HG03108 (cell line): ENCODE measurements at regions not wholly inside any gene's neighbourhood (a gene's known extent, or its start where the extent isn't known, plus 50 kb on each side); places are given as distances from the start of the nearest gene placed in this dataset.
"Not testable (repeated sequence)": the region's sequence is repeated elsewhere in the genome, so short reads cannot be mapped to it uniquely, and the experiment has no call there.

Source experiments
- ATAC-seq: cut with Tn5 transposase; IDR thresholded peaks from one replicate; pipeline ENCODE4 v1.9.1; 2021; ENCODE audit warnings: moderate library complexity; ENCODE audit not compliant: unreplicated experiment

DNA sequence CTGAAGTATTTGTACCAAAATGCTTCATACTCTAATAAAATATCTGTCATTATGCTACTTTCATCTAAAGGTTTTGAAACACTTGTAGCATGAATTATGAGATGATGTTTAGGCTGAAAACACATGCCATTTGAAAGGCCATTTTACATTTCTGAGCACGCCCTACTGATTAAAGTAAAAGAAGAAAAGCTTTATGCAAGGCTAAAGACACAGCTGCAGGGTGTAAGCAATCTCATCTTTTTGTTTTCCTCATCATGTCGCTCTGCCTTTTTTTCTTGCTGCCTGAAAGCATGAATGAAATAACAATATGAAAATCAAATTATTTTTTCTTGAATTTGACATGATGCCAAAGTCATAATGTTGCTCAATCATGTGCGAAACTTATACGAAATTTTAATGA is 148.6 kb upstream of the ARG1 start:
- no peak for ATAC-seq

- no peak for ATAC-seq
These were observed 145.5 kb upstream of the ARG1 start for GRCh38 chr6:131427434-131428058.

GRCh38 chr6:131430531-131430930 is 142.5 kb upstream of the ARG1 start:
- ATAC-seq = no peak

GRCh38 chr6:131431718-131432117 is 141.3 kb upstream of the ARG1 start:
- ATAC-seq = no peak

DNA sequence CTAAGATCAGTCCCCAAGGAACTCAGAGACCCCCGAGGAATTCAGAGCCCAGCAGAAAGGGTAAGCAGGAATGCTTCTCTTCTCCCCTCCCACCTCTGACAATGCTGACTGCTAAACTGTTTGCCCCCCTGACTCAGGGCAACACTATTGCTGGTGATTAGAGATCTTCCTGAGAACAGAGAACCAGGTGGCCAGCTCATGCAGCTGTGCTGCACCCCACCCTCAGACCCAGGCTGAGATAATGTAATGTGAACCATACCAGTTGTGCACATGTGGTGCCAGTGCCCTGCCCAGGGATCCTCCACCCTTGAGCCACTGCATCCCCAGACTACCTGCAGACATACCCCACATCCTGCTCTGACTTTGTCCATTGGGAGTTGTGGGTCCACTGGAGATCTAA is 139.1 kb upstream of the ARG1 start:
- no peak for ATAC-seq

DNA sequence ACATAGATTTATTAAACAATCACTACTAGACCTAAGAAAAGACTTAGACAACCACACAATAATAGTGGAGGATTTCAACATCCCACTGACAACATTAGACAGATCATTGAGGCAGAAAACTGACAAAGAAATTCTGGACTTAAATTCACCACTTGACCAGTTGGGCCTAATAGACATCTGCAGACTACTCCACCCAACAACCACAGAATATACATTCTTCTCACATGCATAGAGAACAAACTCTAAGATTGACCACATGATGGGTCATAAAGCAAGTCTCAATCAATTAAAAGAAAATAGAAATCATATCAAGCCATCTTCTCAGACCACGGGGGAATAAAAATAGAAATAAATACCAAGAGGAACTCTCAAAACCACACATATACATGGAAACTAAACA is 136.7 kb upstream of the ARG1 start:
- ATAC-seq = no peak

DNA sequence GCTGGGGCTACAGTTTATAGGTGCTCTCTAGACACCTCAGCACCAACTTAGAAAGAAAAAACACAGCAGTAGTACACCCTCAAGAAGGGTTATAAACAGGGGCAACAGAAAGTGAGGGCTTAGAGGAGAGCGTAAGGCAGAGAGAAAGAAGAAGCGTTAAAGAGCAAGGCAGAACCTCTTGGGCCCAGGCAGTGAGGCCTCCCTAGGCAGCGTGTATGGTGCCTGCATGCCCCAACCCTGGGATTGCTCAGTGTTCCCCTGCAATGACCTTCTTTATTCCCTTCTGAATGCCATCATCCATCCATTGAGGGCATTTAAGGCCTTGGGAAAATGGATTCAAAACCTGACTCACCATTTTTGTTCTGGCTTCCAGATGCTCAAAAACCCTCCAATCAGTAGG is 130.0 kb upstream of the ARG1 start:
- no peak for ATAC-seq

DNA sequence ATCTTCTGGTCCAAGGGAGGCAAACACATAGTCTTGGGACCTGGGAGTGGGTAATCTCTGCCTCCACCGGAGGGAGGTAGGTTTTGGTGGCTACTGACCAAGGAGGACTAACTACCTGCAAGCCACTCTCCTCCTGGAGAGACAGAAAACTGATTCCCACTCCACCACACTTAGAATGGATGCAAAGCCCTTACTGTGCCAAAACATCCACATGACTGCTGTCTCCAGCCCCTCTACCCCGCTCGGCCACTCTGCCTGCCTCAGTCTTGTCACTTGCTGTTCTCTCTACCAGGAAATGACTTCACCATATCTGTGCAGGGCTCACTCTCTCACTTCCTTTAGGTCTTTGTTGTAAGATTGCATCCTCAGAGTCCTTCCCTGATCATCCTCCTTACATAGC is 129.5 kb upstream of the ARG1 start:
- ATAC-seq = no peak

DNA sequence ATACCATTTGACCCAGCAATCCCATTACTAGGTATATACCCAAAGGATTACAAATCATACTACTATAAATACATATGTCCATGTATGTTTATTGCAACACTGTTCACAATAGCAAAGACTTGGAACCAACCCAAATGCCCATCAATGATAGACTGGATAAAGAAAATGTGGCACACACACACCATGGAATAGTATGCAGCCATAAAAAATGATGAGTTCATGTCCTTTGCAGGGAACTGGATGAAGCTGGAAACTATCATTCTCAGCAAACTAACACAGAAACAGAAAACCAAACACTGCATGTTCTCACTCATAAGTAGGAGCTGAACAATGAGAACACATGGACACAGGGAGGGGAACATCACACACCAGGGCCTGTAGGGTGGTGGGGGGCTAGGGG is 127.7 kb upstream of the ARG1 start:
- not testable (repeated sequence) for ATAC-seq

- no peak for ATAC-seq
These were observed 122.2 kb upstream of the ARG1 start for GRCh38 chr6:131450861-131451260.

- no peak for ATAC-seq
These were observed 121.5 kb upstream of the ARG1 start for GRCh38 chr6:131451321-131452144.

GRCh38 chr6:131453803-131454202 is 119.2 kb upstream of the ARG1 start:
- no peak for ATAC-seq

GRCh38 chr6:131456565-131456964 is 116.5 kb upstream of the ARG1 start:
- no peak for ATAC-seq

DNA sequence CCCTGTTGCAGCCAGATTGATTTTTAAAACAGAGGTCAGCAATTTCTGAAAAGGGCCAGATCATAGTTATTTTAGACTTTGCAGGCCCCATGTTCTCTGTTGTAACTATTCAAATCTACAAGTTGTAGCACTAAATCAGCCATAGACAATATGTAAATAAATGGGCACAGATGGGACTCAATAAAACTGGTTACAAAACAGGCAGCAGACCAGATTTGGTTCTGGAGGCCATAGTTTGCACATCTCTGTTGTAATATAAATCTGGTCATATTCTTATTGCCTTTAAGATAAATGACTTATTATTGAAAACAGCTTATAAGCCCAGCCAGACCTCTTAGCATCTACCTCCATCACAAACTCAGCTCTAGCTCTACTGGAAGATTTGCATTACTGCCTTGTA is 114.0 kb upstream of the ARG1 start:
- ATAC-seq = no peak

GRCh38 chr6:131460614-131461000 is 112.4 kb upstream of the ARG1 start:
- no peak for ATAC-seq

- no peak for ATAC-seq
These were observed 103.9 kb upstream of the ARG1 start for GRCh38 chr6:131469130-131469529.

DNA sequence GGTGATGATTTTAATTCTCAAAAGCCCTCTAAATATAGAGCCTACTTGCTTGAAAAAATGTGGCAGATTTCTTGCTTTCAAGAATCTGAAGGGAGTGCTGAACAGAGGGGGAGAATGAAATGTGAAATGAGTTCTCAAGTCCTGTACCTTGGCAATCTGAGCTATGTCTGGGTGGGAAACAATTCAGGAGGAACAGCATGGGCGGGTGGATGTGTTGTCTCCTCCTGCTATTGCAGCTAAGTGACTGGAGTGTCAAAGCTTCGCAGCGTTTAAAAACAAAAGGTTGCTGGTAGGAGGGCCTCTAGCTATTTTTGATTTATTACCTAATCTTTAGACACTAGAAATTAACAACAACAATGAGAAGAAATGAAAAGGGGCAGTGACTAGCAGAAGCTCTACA is 102.5 kb upstream of the ARG1 start:
- no peak for ATAC-seq

- ATAC-seq = no peak
These were observed 101.7 kb upstream of the ARG1 start for GRCh38 chr6:131471331-131471730.

- not testable (repeated sequence) for ATAC-seq
These were observed 99.7 kb upstream of the ARG1 start for GRCh38 chr6:131473303-131473702.

DNA sequence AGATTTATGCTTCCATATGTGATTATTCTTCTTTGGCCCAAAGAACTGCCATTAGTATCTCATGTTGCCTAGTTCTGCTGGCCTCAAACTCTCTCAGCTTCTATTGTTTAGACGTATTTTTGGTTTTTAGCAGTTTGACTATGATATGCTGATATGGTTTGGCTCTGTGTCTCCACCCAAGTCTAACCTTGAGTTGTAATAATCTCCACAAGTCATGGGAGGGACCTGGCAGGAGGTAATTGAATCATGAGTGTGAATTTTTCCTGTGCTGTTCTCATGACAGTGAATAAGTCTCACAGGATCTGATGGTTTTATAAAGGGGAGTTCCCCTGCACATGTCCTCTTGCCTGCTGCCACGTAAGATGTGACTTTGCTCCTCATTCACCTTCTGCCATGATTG is 96.7 kb upstream of the ARG1 start:
- ATAC-seq = no peak

DNA sequence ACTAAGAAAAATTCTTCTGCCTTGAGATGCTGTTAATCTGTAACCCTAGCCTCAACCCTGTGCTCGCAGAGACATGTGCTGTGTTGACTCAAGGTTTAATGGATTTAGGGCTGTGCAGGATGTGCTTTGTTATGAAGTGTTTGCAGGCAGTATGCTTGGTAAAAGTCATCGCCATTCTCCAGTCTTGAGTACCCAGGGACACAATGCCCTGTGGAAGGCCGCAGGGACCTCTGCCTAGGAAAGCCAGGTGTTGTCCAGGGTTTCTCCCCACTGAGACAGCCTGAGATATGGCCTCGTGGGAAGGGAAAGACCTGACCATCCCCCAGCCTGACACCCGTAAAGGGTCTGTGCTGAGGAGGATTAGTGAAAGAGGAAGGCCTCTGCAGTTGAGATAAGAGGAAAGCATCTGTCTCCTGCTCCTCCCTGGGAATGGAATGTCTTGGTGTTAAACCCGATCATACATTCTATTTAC is 94.2 kb upstream of the ARG1 start:
- ATAC-seq = not testable (repeated sequence)

DNA sequence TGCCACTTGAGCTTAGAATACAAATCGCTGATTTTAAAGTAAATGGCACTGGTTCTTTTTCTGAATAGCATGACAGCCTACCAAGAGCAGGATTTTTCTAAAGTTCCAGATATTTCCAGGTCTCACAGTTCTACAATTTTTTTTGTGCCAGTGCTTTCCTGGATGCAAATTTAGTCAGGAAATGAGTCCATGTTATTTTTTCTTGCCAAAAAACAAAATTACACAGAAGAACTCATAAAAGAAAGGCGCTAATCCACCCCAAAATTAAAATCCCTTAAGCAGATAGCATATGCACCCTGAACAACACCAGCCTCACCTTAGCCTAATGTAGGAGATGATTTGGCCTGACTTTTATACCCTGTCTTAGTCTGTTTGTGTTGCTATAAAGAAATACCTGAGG is 86.4 kb upstream of the ARG1 start:
- ATAC-seq = no peak

- no peak for ATAC-seq
These were observed 84.2 kb upstream of the ARG1 start for GRCh38 chr6:131488780-131489179.
